Stomach (tissue), 4 donors: ENCODE measurements at regions not wholly inside any gene's neighbourhood (a gene's known extent, or its start where the extent isn't known, plus 50 kb on each side); places are given as distances from the start of the nearest gene placed in this dataset.

Experiments used
- CTCF ChIP-seq, 7 experiments: fragments of 450-650 bp in 4 of 7; fragments of 200-600 bp in 3 of 7; sonication (generic) in 3 of 7; IDR thresholded peaks; one replicate each; pipeline ENCODE4 v1.5.1; 2016 to 2019; ENCODE audit warnings: antibody characterized with exemption in 7 of 7, control low read depth in 2 of 7, mild to moderate bottlenecking in 1 of 7
- POLR2A ChIP-seq, 4 donors: fragments of 450-650 bp; IDR thresholded peaks; one replicate each; pipeline ENCODE4 v1.6.1; 2016; ENCODE audit warnings: antibody characterized with exemption in 4 of 4, control low read depth in 2 of 4, mild to moderate bottlenecking in 1 of 4, moderate library complexity in 1 of 4
- POLR2AphosphoS5 ChIP-seq, 3 donors: sonication (generic); formaldehyde crosslinking; IDR thresholded peaks; one replicate each; pipeline ENCODE4 v1.6.1; 2016; ENCODE audit warnings: antibody characterized with exemption in 3 of 3

- TF ChIP-seq CTCF (IDR thresholded peaks at IDR 0.05) = no peak
- no peak for TF ChIP-seq POLR2A (IDR thresholded peaks at IDR 0.05)
- TF ChIP-seq POLR2AphosphoS5 (IDR thresholded peaks at IDR 0.05) = no peak
Observed at GRCh38 chr16:26801628-26802027, 265.1 kb upstream of the C16orf82 start.
